GM21360 (cell line): ENCODE measurements at regions not wholly inside any gene's neighbourhood (a gene's known extent, or its start where the extent isn't known, plus 50 kb on each side); places are given as distances from the start of the nearest gene placed in this dataset.
"Not testable (repeated sequence)": the region's sequence is repeated elsewhere in the genome, so short reads cannot be mapped to it uniquely, and the experiment has no call there.

Experiments used
- ATAC-seq: cut with Tn5 transposase; IDR thresholded peaks from one replicate; pipeline ENCODE4 v1.9.1; 2021; ENCODE audit warnings: mild to moderate bottlenecking, moderate library complexity; ENCODE audit not compliant: unreplicated experiment

GRCh38 chr1:148279002-148279542, 127.0 kb upstream of the NBPF11 start:
- not testable (repeated sequence) for ATAC-seq

GRCh38 chr1:148277865-148278279, 125.8 kb upstream of the NBPF11 start:
- ATAC-seq, result not testable (repeated sequence)

- not testable (repeated sequence) for ATAC-seq
Measured at GRCh38 chr1:148267066-148267465, 115.0 kb upstream of the NBPF11 start.

DNA sequence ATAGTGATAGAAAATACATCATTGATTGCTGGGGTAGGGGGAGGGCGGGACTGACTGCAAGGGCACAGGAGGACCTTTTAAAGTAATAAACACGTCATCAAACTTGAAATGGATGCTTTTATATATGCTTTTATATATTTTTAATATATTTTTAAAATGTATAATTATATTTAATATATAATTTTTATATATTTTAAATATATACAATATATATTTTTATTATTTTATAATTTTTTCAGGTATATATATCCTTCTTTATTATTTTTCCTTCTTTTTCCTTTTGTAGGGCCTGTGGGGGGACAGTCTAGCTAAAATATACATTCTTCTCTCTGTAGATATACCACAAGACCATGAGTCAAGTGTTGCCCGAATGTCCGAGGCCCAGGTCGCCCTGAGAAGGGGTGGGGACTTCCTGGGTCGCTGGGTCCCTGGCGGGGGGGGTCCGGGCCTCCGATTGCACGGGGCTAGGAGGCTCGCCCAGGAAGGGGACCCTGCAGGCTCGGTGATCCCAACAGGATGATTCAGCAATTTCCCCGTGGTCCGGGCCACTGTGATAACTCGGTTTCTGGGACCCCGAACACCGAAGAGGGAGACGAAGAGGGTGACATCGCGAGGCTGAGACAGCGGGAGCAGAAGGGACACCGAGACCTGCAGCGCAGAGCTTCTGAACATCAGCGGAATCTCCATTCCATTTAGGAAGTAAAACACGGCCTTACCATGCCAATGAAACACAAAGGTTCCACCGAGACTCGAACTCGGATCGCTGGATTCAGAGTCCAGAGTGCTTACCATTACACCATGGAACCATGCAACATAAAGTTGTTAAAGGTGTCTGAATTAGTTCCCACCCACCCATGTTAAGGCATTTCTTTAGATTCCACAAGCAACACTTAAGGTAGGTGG, 112.5 kb upstream of the NBPF11 start:
- ATAC-seq, result no peak

DNA sequence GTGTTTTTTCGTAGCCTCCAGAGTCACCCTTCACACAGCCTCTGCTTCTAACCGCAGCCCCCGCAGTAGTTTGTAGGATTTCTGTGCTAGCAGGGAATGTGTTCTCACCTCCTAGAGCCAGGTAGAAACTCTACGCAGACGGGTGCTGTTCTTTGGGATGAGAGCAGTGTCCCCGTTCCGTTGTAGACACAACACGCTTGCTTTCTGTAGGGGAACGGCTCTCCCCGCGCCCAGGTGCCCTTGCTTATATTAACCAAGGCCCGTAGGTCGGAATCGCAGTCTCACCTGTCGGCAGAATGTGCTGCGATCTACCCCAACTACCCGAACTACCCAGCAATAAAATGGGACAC, 111.8 kb upstream of the NBPF11 start:
- ATAC-seq, result no peak

DNA sequence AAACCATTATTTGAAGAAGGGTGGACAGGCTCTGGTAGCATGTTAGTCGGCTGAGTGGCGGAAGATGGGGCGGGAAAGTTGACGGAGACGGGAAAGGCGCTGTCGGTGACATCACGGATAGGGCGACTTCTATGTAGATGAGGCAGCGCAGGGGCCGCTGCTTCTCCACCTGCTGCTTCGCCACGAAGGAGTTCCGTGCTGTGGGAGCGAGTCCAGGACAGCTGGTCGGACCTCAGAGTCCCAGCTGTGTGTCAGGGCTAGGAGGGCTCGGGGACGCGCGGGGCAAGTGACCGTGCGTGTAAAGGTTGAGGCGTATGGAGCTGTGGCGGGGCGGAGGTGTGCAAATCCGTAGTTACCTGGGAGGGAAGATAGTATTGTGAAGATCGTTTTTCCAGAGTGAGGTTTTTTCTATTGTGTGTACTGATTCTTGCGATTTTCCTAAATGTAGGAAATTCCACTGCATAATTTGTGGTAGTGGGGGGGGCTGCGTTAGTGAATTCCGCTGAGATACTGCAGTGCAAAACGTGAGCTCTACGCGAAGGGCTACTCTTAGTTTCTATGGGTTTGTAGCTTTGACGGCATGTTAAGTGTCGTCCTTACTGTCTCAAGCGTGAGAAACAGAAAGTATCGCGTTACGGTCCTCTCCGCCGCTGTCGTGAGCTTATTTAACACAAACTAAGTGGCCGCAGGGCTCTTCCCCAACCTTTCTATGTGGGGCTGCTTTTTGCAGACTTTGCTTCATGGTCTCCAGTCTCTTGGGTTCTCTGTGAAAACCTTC, 111.2 kb upstream of the NBPF11 start:
- peak; percentile 84 for ATAC-seq

DNA sequence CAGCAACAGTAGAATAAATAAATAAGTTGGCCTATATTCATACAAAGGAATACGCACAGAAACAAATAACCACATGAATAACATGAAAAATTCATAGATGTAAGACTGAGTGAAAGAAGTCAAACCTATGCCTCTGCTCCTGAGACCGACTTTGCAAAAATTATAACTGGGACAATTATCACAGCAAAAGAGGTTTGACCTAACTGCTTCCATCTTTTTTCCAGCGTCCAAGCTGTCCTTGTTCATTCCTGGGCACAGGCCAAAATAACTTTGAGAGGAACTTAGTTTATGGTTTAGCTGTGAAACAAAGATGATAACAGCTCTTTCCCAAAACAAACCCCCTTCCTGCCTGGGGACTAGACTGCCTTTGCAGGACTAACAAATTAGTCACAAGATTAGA, 109.6 kb upstream of the NBPF11 start:
- ATAC-seq, result not testable (repeated sequence)

- not testable (repeated sequence) for ATAC-seq
Measured at GRCh38 chr1:148257886-148258285, 105.8 kb upstream of the NBPF11 start.

GRCh38 chr1:148254611-148255429, 102.7 kb upstream of the NBPF11 start:
- not testable (repeated sequence) for ATAC-seq

- ATAC-seq, result not testable (repeated sequence)
Measured at GRCh38 chr1:148253808-148254207, 101.7 kb upstream of the NBPF11 start.

- ATAC-seq, result not testable (repeated sequence)
Measured at GRCh38 chr1:148248798-148249197, 96.7 kb upstream of the NBPF11 start.

DNA sequence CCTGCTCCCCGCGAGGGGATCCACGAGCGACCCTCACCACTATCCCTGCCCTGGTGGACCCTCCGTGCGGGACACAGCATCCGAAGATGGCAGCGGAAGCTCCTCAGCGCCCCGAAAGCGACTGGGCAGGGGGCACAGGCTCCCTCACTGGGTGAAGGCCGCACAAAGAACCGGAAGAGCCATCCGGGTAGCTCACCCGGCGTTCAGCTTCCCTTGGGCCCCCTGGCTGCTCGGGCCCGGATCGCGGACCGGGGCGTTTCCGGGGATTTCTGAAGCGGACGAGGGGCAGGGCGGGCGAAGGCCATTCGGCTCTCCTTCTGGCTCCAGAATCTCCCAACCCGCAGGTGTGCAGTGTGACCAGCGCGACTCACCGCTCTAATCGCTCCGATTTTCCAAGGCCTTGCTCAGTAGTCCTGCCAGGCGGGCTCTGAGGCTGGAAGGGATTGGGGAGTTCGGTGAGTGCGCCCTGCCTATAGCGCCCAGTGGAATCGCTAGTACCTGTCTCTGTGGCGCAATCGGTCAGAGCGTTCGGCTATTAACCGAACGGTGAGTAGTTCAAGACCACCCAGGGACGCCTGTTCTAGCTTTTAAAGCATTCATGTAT, 94.3 kb upstream of the NBPF11 start:
- ATAC-seq, result not testable (repeated sequence)

DNA sequence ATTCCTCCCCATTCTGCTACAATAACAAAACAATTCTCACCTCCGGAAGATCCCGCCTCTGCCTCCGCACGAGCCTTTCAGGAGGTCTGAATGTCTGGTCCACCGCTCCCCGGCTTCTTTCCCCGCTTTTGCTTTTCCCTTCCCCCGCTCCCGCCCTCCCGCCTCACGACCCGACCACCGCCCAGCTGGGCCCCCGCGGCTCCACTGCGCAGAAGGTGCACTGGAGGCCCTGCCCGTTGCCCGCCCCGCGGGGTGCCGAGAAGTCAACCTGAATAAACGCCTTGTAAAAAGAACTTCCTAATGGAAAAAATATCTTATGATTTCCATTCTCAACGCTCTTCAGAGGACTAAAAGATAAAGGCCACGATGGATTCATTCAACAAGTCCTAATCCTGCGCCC, 93.8 kb upstream of the NBPF11 start:
- ATAC-seq, result not testable (repeated sequence)

GRCh38 chr1:148245443-148245842, 93.4 kb upstream of the NBPF11 start:
- not testable (repeated sequence) for ATAC-seq

GRCh38 chr1:148233250-148233649, 81.2 kb upstream of the NBPF11 start:
- ATAC-seq, result not testable (repeated sequence)

GRCh38 chr1:148228846-148229245, 76.8 kb upstream of the NBPF11 start:
- ATAC-seq, result not testable (repeated sequence)

- not testable (repeated sequence) for ATAC-seq
Measured at GRCh38 chr1:148222399-148223159, 70.5 kb upstream of the NBPF11 start.

GRCh38 chr1:148221593-148221992, 69.5 kb upstream of the NBPF11 start:
- not testable (repeated sequence) for ATAC-seq

DNA sequence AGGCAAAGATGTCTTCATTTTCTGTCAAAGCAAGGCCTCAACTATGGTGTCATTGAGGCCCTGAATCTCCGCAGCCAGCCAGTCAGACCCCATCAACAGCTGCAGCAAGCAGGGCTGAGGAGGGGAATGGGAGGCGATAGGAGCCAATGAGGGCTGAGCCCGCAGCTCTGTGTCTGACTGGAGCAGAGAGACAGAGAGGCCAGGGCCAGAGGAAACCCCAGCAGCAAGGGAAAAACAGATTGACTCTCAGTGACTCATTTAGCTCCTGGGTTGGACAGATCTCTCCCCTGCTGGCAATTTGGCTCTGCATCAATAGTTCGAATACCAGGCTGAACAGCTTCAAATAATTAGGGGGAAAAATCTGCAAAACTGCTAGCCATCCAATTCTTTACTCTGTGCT, 67.1 kb upstream of the NBPF11 start:
- ATAC-seq, result not testable (repeated sequence)
